ENCODE measurements at regions not wholly inside any gene's neighbourhood (a gene's known extent, or its start where the extent isn't known, plus 50 kb on each side); places are given as distances from the start of the nearest gene placed in this dataset.

DNA sequence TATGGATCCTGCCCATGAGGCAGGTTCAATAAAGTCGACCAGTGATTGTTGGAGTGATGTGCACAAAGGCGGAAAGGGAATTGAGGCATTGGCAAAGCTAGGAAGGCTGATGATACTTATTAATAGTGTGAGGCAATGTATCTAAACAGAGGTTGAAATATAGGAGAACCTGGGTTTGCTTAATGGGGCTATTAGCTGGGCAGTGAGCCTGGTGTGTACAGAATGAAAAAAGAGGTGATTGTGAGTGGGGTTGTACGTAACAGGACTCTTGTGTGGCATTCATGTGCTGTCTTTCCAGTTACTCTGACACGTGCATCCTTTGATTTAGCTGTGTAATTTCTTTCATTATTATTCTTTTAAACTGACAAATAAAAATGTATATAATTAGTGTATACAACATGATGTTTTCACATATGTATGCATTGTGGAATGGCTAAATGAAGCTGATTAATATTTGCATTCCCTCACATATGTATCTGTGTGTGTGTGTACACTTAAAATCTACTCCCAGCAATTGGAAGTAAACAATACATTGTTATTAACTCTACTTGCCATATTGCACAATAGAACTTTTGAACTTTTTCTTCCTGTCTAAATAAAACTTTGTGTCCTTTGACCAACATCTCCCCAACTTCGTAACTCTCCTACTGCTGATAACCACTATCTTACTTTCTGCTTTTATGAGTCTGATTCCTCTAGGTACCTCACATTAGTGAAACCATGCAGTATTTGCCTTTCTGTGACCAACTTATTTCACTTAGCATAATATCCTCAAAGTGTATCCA is 220.5 kb upstream of the SLC35B3 start:
- ATAC-seq (ENCODE audit: low read depth) (no peak), DNase-seq (ENCODE audit: low spot score) (no peak)
- no peaks in the 10 kb centered on the region for H3K27me3 ChIP-seq (ENCODE audit: insufficient read depth, poor library complexity, severe bottlenecking)
- no peaks in the 10 kb centered on the region for H3K36me3 ChIP-seq (ENCODE audit: low read depth)
- no peaks in the 10 kb centered on the region for H3K4me1 ChIP-seq (ENCODE audit: insufficient read depth, poor library complexity, severe bottlenecking)
- H3K4me3 ChIP-seq (ENCODE audit: severe bottlenecking): no peak overlapping the region
- no peaks in the 10 kb centered on the region for H3K9me3 ChIP-seq (ENCODE audit: severe bottlenecking)
- TF ChIP-seq, protein P1, sequence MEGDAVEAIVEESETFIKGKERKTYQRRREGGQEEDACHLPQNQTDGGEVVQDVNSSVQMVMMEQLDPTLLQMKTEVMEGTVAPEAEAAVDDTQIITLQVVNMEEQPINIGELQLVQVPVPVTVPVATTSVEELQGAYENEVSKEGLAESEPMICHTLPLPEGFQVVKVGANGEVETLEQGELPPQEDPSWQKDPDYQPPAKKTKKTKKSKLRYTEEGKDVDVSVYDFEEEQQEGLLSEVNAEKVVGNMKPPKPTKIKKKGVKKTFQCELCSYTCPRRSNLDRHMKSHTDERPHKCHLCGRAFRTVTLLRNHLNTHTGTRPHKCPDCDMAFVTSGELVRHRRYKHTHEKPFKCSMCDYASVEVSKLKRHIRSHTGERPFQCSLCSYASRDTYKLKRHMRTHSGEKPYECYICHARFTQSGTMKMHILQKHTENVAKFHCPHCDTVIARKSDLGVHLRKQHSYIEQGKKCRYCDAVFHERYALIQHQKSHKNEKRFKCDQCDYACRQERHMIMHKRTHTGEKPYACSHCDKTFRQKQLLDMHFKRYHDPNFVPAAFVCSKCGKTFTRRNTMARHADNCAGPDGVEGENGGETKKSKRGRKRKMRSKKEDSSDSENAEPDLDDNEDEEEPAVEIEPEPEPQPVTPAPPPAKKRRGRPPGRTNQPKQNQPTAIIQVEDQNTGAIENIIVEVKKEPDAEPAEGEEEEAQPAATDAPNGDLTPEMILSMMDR (IDR thresholded peaks at IDR 0.05; ENCODE audit: poor library complexity, severe bottlenecking): no peak
- no peak overlapping the region for H3K27ac ChIP-seq (ENCODE audit: poor library complexity, severe bottlenecking)

DNA sequence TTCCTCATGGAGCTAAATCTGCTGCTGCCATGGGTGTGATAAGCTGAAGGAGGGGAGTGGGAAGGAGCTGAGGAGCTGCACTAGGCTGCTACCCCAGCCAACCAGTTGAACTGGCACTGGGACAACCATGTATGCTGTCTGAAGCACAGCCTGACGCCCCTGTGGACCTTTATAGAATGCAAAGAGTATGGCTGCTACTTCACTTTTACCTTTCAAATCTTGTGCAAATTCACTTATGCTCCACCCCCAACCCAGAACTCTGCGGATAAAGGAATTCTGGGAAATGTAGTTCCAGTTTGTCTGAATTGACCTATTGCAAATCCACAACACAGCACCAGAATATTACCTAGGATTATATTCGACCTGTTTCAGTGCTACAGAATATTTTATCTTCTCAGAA is 217.4 kb upstream of the SLC35B3 start:
- no peak for ATAC-seq (ENCODE audit: low read depth)
- H3K36me3 ChIP-seq (ENCODE audit: low read depth): no peaks in the 10 kb centered on the region
- no peak overlapping the region for H3K27ac ChIP-seq (ENCODE audit: poor library complexity, severe bottlenecking)
- TF ChIP-seq, protein P1 (IDR thresholded peaks at IDR 0.05; ENCODE audit: poor library complexity, severe bottlenecking): no peak
- no peak overlapping the region for H3K4me3 ChIP-seq (ENCODE audit: severe bottlenecking)
- no peaks in the 10 kb centered on the region for H3K4me1 ChIP-seq (ENCODE audit: insufficient read depth, poor library complexity, severe bottlenecking)
- no peaks in the 10 kb centered on the region for H3K9me3 ChIP-seq (ENCODE audit: severe bottlenecking)
- no peak for DNase-seq (ENCODE audit: low spot score)
- no peaks in the 10 kb centered on the region for H3K27me3 ChIP-seq (ENCODE audit: insufficient read depth, poor library complexity, severe bottlenecking)

DNA sequence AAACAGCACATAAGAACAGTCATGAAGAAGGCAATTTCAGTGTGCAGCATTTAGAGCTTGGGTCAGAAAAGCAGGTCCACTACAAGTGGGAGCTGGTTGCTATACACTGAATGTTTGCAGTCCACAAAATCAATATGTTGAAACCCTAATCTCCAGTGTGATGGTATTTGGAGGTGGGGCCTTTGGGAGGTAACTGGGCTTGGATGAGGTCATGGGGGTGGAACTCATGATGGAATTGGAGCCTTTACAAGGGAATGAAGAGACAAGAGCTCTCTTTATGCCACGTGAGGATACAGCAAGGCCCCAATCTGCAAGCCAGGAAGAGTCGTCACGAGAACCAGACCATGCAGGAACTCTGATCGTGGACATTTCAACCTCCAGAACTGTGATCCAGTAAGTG is 216.7 kb upstream of the SLC35B3 start:
- DNase-seq (ENCODE audit: low spot score) (no peak), ATAC-seq (ENCODE audit: low read depth) (no peak)
- H3K36me3 ChIP-seq (ENCODE audit: low read depth): no peaks in the 10 kb centered on the region
- no peaks in the 10 kb centered on the region for H3K9me3 ChIP-seq (ENCODE audit: severe bottlenecking)
- TF ChIP-seq, protein P1 (IDR thresholded peaks at IDR 0.05; ENCODE audit: poor library complexity, severe bottlenecking): no peak
- H3K27me3 ChIP-seq (ENCODE audit: insufficient read depth, poor library complexity, severe bottlenecking): no peaks in the 10 kb centered on the region
- no peak overlapping the region for H3K4me3 ChIP-seq (ENCODE audit: severe bottlenecking)
- H3K4me1 ChIP-seq (ENCODE audit: insufficient read depth, poor library complexity, severe bottlenecking): no peaks in the 10 kb centered on the region
- H3K27ac ChIP-seq (ENCODE audit: poor library complexity, severe bottlenecking): no peak overlapping the region

DNA sequence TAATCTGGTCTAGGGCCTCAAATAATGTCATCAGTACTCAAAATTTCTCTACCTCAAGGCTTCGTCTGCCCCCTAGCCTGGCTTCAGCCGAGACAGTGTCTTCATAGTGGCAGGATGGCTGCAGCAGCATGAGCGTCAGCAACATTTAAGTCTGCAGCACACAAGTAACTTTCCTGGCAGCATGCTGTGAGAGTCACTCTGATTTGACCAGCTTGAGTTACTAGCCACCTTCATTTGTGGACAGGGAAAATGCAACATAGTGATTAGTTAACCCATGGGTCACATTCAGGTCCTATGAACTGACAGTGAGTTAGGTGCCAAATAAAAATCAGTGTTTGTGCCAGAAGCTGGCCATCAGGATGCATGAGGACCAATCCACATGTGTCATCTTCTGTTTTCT is 209.9 kb upstream of the SLC35B3 start:
- Histone ChIP-seq H3K27me3 (ENCODE audit: insufficient read depth, poor library complexity, severe bottlenecking) (no peaks in the 10 kb centered on the region), H3K4me1 (ENCODE audit: insufficient read depth, poor library complexity, severe bottlenecking) (no peaks in the 10 kb centered on the region), H3K36me3 (ENCODE audit: low read depth) (no peaks in the 10 kb centered on the region), H3K27ac (ENCODE audit: poor library complexity, severe bottlenecking) (no peak overlapping the region), H3K4me3 (ENCODE audit: severe bottlenecking) (no peak overlapping the region), H3K9me3 (ENCODE audit: severe bottlenecking) (no peaks in the 10 kb centered on the region)
- TF ChIP-seq, protein P1 (IDR thresholded peaks at IDR 0.05; ENCODE audit: poor library complexity, severe bottlenecking): no peak
- no peak for ATAC-seq (ENCODE audit: low read depth)
- DNase-seq (ENCODE audit: low spot score): no peak

DNA sequence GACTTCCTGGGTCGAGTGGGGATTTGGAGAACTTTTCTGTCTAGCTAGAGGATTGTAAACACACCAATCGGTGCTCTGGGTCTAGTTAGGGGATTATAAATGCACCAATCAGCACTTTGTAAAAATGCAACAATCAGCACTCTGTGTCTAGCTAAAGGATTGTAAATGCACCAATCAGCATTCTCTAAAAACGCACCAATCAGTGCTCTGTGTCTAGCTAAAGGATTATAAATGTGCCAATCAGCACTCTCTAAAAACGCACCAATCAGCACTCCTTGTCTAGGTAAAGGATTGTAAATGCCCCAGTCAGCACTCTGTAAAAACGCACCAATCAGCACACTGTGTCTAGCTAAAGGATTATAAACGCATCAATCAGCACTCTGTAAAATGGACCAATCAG is 209.0 kb upstream of the SLC35B3 start:
- H3K9me3 ChIP-seq (ENCODE audit: severe bottlenecking): no peaks in the 10 kb centered on the region
- ATAC-seq (ENCODE audit: low read depth): no peak

More for the DNA sequence above, 209.0 kb upstream of the SLC35B3 start:
- TF ChIP-seq, protein P1 (IDR thresholded peaks at IDR 0.05; ENCODE audit: poor library complexity, severe bottlenecking): no peak
- H3K4me1 ChIP-seq (ENCODE audit: insufficient read depth, poor library complexity, severe bottlenecking): no peaks in the 10 kb centered on the region
- no peak overlapping the region for H3K27ac ChIP-seq (ENCODE audit: poor library complexity, severe bottlenecking)
- H3K4me3 ChIP-seq (ENCODE audit: severe bottlenecking): no peak overlapping the region
- no peaks in the 10 kb centered on the region for H3K36me3 ChIP-seq (ENCODE audit: low read depth)
- no peaks in the 10 kb centered on the region for H3K27me3 ChIP-seq (ENCODE audit: insufficient read depth, poor library complexity, severe bottlenecking)
- no peak for DNase-seq (ENCODE audit: low spot score)
